GM23338 (cell line): ENCODE measurements at regions not wholly inside any gene's neighbourhood (a gene's known extent, or its start where the extent isn't known, plus 50 kb on each side); places are given as distances from the start of the nearest gene placed in this dataset.

Source experiments
- ATAC-seq: fragments of 200-7000 bp; cut with Tn5 transposase; 3 replicates; pipeline ENCODE4 v1.9.1; 2020
- DNase-seq: peaks from one replicate; pipeline ENCODE4 v3.0.0-alpha.2; 2015; ENCODE audit warnings: low spot score
- H2AFZ ChIP-seq: fragments of 200-600 bp; sonication (generic); 2 replicates; pipeline ENCODE4 v1.8.0; 2016; ENCODE audit warnings: antibody characterized with exemption, mild to moderate bottlenecking, moderate library complexity
- H3F3A ChIP-seq: fragments of 200-600 bp; sonication (generic); replicated peaks from 2 replicates; pipeline ENCODE4 v1.8.0; 2017; ENCODE audit warnings: antibody characterized with exemption, mixed run types, low read depth
- H3K27ac ChIP-seq: fragments of 200-600 bp; sonication (generic); 2 replicates; pipeline ENCODE4 v1.6.1; 2016; ENCODE audit warnings: low read depth
- H3K27me3 ChIP-seq: fragments of 200-600 bp; sonication (generic); 2 replicates; pipeline ENCODE4 v1.8.0; 2016; ENCODE audit warnings: mild to moderate bottlenecking, mixed run types, moderate library complexity; ENCODE audit not compliant: insufficient read depth
- H3K36me3 ChIP-seq: fragments of 200-600 bp; sonication (generic); 2 replicates; pipeline ENCODE4 v1.8.0; 2016; ENCODE audit warnings: mild to moderate bottlenecking; ENCODE audit not compliant: insufficient read depth
- H3K4me1 ChIP-seq: fragments of 200-600 bp; sonication (generic); 2 replicates; pipeline ENCODE4 v1.8.0; 2016; ENCODE audit warnings: mild to moderate bottlenecking, moderate library complexity; ENCODE audit not compliant: insufficient read depth
- H3K4me2 ChIP-seq: fragments of 200-600 bp; sonication (generic); 2 replicates; pipeline ENCODE4 v1.7.1; 2017; ENCODE audit warnings: mixed run types
- H3K4me3 ChIP-seq: fragments of 200-600 bp; sonication (generic); 2 replicates; pipeline ENCODE4 v1.6.1; 2016; ENCODE audit warnings: mixed run types
- H3K79me2 ChIP-seq: fragments of 200-600 bp; sonication (generic); replicated peaks from 2 replicates; pipeline ENCODE4 v1.8.0; 2017; ENCODE audit warnings: mild to moderate bottlenecking; ENCODE audit not compliant: insufficient read depth
- H3K9me2 ChIP-seq: fragments of 200-600 bp; sonication (generic); 2 replicates; pipeline ENCODE4 v1.8.0; 2017; ENCODE audit not compliant: insufficient read depth
- H4K20me1 ChIP-seq: fragments of 200-600 bp; sonication (generic); replicated peaks from 2 replicates; pipeline ENCODE4 v1.8.0; 2017; ENCODE audit warnings: mild to moderate bottlenecking; ENCODE audit not compliant: insufficient read depth
- H3K27ac Mint-ChIP-seq: 2 replicates; pipeline ENCODE4 v1.8.0; 2020; ENCODE audit warnings: inconsistent platforms, mild to moderate bottlenecking, moderate library complexity, mixed read lengths
- H3K27me3 Mint-ChIP-seq: 3 replicates; pipeline ENCODE4 v1.8.0; 2022; ENCODE audit warnings: low read depth, mild to moderate bottlenecking, moderate library complexity, mixed read lengths, inconsistent platforms; ENCODE audit not compliant: insufficient read depth, poor library complexity
- H3K36me3 Mint-ChIP-seq: 3 replicates; pipeline ENCODE4 v1.8.0; 2021; ENCODE audit warnings: low read depth, mild to moderate bottlenecking, inconsistent platforms, moderate library complexity, mixed read lengths
- H3K4me1 Mint-ChIP-seq: 3 replicates; pipeline ENCODE4 v1.8.0; 2020; ENCODE audit warnings: mild to moderate bottlenecking, inconsistent platforms, mixed read lengths
- H3K4me3 Mint-ChIP-seq: 3 replicates; pipeline ENCODE4 v1.8.0; 2021; ENCODE audit warnings: moderate library complexity, mild to moderate bottlenecking, inconsistent platforms, mixed read lengths
- H3K9me3 Mint-ChIP-seq: 3 replicates; pipeline ENCODE4 v1.8.0; 2020; ENCODE audit warnings: moderate library complexity, mild to moderate bottlenecking, inconsistent platforms, mixed read lengths
- POLR2AphosphoS5 ChIP-seq: IDR thresholded peaks from 2 replicates; pipeline ENCODE4 v1.6.1; 2016; ENCODE audit warnings: antibody characterized with exemption, low read depth
- ZNF114 ChIP-seq: fragments of 250-450 bp; sonication (Bioruptor Pico); IDR thresholded peaks from 2 replicates; pipeline ENCODE4 v1.5.0; 2020; ENCODE audit warnings: mild to moderate bottlenecking, moderate library complexity
- TF ChIP-seq, protein P1 (sequence below): fragments of 250-450 bp; sonication (Bioruptor Pico); IDR thresholded peaks from 2 replicates; pipeline ENCODE4 v1.5.0; 2020; ENCODE audit warnings: mild to moderate bottlenecking, moderate library complexity

DNA sequence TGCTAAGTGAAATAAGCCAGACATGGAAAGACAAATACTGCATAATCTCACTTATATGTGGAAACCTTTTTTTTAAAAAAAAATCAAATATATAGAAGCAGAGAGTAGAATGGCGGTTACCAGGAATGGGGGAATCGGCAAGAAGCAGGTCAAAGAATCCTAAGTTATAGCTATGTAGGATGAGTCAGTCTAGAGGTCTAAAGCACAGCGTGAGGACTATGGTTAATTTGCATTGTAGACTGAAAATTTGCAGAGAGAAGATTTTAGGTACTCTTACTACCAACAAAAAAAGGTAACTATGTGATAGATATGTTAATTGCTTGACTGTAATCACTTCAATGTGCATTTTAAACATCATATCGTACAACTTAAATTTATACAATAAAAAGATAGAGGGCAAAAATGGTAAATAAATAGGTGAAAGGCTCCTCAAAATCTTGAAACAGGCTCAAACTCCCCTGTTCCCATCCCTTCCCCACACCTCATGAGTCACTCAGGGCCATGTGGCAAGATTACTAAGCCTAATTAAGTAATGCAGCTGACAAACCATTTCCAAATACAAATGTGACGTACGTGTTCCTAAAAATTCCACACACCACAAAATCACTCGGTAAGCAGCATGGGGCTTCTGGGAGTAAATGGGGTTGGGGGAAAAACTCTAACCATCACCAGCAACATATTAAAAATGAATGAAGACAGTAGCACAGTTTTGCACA, 159.0 kb downstream of the USP12 start:
- no peak for TF ChIP-seq POLR2AphosphoS5
- TF ChIP-seq ZNF114 (CRISPR knock-in tag), result no peak

DNA sequence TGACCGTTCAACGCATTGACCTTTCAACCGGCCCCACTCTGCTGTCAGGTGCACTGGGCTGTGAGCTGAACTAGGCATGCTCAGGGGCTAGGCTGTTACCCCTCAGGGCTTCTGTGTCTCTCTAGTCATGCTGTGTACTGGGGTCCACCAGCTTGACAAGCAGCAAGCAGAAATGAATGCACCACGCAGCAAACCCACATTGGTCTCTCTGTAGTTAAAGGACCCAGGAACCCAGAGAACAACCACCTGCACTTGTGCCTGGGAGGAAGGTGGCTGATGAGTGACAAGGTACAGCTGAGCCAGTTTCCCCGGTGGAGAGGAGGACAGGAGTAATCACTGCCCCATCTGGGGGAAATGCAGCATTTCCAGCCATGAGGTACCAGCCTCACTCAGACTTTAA, 159.9 kb downstream of the USP12 start:
- no peak overlapping the region for H3K4me3 ChIP-seq
- no peaks in the 10 kb centered on the region; the same call in 1 of the 2 replicates for H3F3A ChIP-seq
- H4K20me1 ChIP-seq, result no peaks in the 10 kb centered on the region
- ATAC-seq, result no peak
- no peaks in the 10 kb centered on the region for H3K36me3 Mint-ChIP-seq
- peaks cover 11% of the 10 kb centered on the region; the same call in 1 of the 2 replicates for H3K27me3 ChIP-seq
- DNase-seq, result no peak
- peaks cover 7% of the 10 kb centered on the region for H3K27me3 Mint-ChIP-seq
- H3K4me1 Mint-ChIP-seq, result peaks cover 13% of the 10 kb centered on the region
- H3K9me3 Mint-ChIP-seq, result no peaks in the 10 kb centered on the region
- no peak overlapping the region for H3K4me3 Mint-ChIP-seq
- H3K27ac ChIP-seq, result no peak overlapping the region
- H3K9me2 ChIP-seq, result no peaks in the 10 kb centered on the region
- H2AFZ ChIP-seq, result no peak overlapping the region
- no peaks in the 10 kb centered on the region for H3K79me2 ChIP-seq
- H3K36me3 ChIP-seq, result no peaks in the 10 kb centered on the region
- TF ChIP-seq, protein P1, sequence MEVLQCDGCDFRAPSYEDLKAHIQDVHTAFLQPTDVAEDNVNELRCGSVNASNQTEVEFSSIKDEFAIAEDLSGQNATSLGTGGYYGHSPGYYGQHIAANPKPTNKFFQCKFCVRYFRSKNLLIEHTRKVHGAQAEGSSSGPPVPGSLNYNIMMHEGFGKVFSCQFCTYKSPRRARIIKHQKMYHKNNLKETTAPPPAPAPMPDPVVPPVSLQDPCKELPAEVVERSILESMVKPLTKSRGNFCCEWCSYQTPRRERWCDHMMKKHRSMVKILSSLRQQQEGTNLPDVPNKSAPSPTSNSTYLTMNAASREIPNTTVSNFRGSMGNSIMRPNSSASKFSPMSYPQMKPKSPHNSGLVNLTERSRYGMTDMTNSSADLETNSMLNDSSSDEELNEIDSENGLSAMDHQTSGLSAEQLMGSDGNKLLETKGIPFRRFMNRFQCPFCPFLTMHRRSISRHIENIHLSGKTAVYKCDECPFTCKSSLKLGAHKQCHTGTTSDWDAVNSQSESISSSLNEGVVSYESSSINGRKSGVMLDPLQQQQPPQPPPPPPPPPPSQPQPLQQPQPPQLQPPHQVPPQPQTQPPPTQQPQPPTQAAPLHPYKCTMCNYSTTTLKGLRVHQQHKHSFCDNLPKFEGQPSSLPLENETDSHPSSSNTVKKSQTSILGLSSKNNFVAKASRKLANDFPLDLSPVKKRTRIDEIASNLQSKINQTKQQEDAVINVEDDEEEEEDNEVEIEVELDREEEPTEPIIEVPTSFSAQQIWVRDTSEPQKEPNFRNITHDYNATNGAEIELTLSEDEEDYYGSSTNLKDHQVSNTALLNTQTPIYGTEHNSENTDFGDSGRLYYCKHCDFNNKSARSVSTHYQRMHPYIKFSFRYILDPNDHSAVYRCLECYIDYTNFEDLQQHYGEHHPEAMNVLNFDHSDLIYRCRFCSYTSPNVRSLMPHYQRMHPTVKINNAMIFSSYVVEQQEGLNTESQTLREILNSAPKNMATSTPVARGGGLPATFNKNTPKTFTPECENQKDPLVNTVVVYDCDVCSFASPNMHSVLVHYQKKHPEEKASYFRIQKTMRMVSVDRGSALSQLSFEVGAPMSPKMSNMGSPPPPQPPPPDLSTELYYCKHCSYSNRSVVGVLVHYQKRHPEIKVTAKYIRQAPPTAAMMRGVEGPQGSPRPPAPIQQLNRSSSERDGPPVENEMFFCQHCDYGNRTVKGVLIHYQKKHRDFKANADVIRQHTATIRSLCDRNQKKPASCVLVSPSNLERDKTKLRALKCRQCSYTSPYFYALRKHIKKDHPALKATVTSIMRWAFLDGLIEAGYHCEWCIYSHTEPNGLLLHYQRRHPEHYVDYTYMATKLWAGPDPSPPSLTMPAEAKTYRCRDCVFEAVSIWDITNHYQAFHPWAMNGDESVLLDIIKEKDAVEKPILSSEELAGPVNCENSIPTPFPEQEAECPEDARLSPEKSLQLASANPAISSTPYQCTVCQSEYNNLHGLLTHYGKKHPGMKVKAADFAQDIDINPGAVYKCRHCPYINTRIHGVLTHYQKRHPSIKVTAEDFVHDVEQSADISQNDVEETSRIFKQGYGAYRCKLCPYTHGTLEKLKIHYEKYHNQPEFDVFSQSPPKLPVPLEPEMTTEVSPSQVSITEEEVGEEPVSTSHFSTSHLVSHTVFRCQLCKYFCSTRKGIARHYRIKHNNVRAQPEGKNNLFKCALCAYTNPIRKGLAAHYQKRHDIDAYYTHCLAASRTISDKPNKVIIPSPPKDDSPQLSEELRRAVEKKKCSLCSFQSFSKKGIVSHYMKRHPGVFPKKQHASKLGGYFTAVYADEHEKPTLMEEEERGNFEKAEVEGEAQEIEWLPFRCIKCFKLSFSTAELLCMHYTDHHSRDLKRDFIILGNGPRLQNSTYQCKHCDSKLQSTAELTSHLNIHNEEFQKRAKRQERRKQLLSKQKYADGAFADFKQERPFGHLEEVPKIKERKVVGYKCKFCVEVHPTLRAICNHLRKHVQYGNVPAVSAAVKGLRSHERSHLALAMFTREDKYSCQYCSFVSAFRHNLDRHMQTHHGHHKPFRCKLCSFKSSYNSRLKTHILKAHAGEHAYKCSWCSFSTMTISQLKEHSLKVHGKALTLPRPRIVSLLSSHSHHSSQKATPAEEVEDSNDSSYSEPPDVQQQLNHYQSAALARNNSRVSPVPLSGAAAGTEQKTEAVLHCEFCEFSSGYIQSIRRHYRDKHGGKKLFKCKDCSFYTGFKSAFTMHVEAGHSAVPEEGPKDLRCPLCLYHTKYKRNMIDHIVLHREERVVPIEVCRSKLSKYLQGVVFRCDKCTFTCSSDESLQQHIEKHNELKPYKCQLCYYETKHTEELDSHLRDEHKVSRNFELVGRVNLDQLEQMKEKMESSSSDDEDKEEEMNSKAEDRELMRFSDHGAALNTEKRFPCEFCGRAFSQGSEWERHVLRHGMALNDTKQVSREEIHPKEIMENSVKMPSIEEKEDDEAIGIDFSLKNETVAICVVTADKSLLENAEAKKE (CRISPR knock-in tag), result no peak
- H3K4me2 ChIP-seq, result no peak overlapping the region
- H3K4me1 ChIP-seq, result peaks cover 10% of the 10 kb centered on the region; the same call in 1 of the 2 replicates
- H3K27ac Mint-ChIP-seq, result no peak overlapping the region

More for the DNA sequence above, 159.0 kb downstream of the USP12 start:
- Histone ChIP-seq H3F3A (no peaks in the 10 kb centered on the region), H3K27me3 (peaks cover 2% of the 10 kb centered on the region; the same call in 1 of the 2 replicates), H3K4me1 (peaks cover 8% of the 10 kb centered on the region; the same call in 1 of the 2 replicates), H4K20me1 (no peaks in the 10 kb centered on the region), H3K4me2 (no peak overlapping the region), H3K79me2 (no peaks in the 10 kb centered on the region), H3K27ac (no peak overlapping the region), H3K36me3 (no peaks in the 10 kb centered on the region), H2AFZ (no peak overlapping the region), H3K4me3 (no peak overlapping the region), H3K9me2 (no peaks in the 10 kb centered on the region)
- Mint-ChIP-seq H3K27me3 (peaks cover under 1% of the 10 kb centered on the region), H3K27ac (no peak overlapping the region), H3K4me3 (no peak overlapping the region), H3K36me3 (no peaks in the 10 kb centered on the region), H3K9me3 (no peaks in the 10 kb centered on the region), H3K4me1 (peaks cover 9% of the 10 kb centered on the region)
- ATAC-seq (no peak), DNase-seq (no peak)
